HG02571 (cell line): ENCODE measurements at regions not wholly inside any gene's neighbourhood (a gene's known extent, or its start where the extent isn't known, plus 50 kb on each side); places are given as distances from the start of the nearest gene placed in this dataset.

Experiments
- ATAC-seq: cut with Tn5 transposase; IDR thresholded peaks from one replicate; pipeline ENCODE4 v1.9.1; 2021; ENCODE audit warnings: mild to moderate bottlenecking, moderate library complexity; ENCODE audit not compliant: unreplicated experiment

GRCh38 chr12:93318720-93319522, 58.8 kb upstream of the NUDT4 start:
- no peak for ATAC-seq

- no peak for ATAC-seq
Observed at GRCh38 chr12:93319523-93320050, 58.1 kb upstream of the NUDT4 start.

GRCh38 chr12:93322784-93323183, 54.9 kb upstream of the NUDT4 start:
- no peak for ATAC-seq

GRCh38 chr12:93323625-93324329, 53.9 kb upstream of the NUDT4 start:
- ATAC-seq = no peak

- ATAC-seq = no peak
Observed at GRCh38 chr12:93325855-93326254, 51.9 kb upstream of the NUDT4 start.
